OCI-LY3 (cell line): ENCODE measurements at regions not wholly inside any gene's neighbourhood (a gene's known extent, or its start where the extent isn't known, plus 50 kb on each side); places are given as distances from the start of the nearest gene placed in this dataset.

ENCODE experiments used
- H2AFZ ChIP-seq: fragments of 200-600, 300-600 bp; shearing (Covaris generic); 2 replicates; pipeline ENCODE4 v1.6.0; 2014; ENCODE audit warnings: antibody characterized with exemption, low read depth, low read length
- H3K27ac ChIP-seq: fragments of 200-600, 300-600 bp; sonication (generic); 2 replicates; pipeline ENCODE4 v1.5.1; 2014; ENCODE audit warnings: mild to moderate bottlenecking, low read length, moderate library complexity, mixed read lengths
- H3K27me3 ChIP-seq: fragments of 200-600, 300-600 bp; sonication (generic); 2 replicates; pipeline ENCODE4 v1.6.1; 2014; ENCODE audit warnings: low read depth, low read length, mixed read lengths
- H3K36me3 ChIP-seq: fragments of 200-600, 300-600 bp; sonication (generic); replicated peaks from 2 replicates; pipeline ENCODE3; 2014; ENCODE audit warnings: low read depth, low read length, mixed read lengths
- H3K4me1 ChIP-seq: fragments of 300-600, 200-600 bp; sonication (generic); 2 replicates; pipeline ENCODE4 v1.6.1; 2014; ENCODE audit warnings: low read length, mixed read lengths
- H3K4me2 ChIP-seq: fragments of 200-600, 300-600 bp; sonication (generic); 2 replicates; pipeline ENCODE4 v1.6.1; 2014; ENCODE audit warnings: low read length, mixed read lengths
- H3K4me3 ChIP-seq: fragments of 300-600, 200-600 bp; sonication (generic); 2 replicates; pipeline ENCODE4 v1.5.1; 2014; ENCODE audit warnings: antibody characterized with exemption, mild to moderate bottlenecking, low read length, moderate library complexity
- H3K79me2 ChIP-seq: fragments of 300-600, 200-600 bp; shearing (Covaris generic); 2 replicates; pipeline ENCODE4 v1.6.1; 2014; ENCODE audit warnings: mild to moderate bottlenecking, low read length, mixed read lengths
- H3K9ac ChIP-seq: fragments of 300-600, 200-600 bp; shearing (Covaris generic); 2 replicates; pipeline ENCODE4 v1.6.0; 2014; ENCODE audit warnings: mild to moderate bottlenecking, low read length, moderate library complexity
- H3K9me3 ChIP-seq: fragments of 200-600, 300-600 bp; shearing (Covaris generic); 2 replicates; pipeline ENCODE4 v1.6.1; 2014; ENCODE audit warnings: low read length, mixed read lengths; ENCODE audit not compliant: insufficient read depth
- H4K20me1 ChIP-seq: fragments of 200-600, 300-600 bp; sonication (generic); 2 replicates; pipeline ENCODE4 v1.6.1; 2016; ENCODE audit warnings: low read length, mixed read lengths; ENCODE audit not compliant: insufficient read depth
- EZH2phosphoT487 ChIP-seq: fragments of 200-600 bp; shearing (Covaris generic); IDR thresholded peaks from 2 replicates; pipeline ENCODE4 v1.6.1; 2018; ENCODE audit warnings: antibody characterized with exemption, mixed run types, low read depth
- TF ChIP-seq, protein P1 (sequence below): fragments of 200-600, 300-600 bp; sonication (generic); IDR thresholded peaks from 2 replicates; pipeline ENCODE4 v1.5.1; 2014; ENCODE audit warnings: antibody characterized with exemption, low read length, low read depth

GRCh38 chr5:108557686-108558085, 175.8 kb upstream of the FBXL17 start:
- no peak for TF ChIP-seq EZH2phosphoT487
- TF ChIP-seq, protein P1, sequence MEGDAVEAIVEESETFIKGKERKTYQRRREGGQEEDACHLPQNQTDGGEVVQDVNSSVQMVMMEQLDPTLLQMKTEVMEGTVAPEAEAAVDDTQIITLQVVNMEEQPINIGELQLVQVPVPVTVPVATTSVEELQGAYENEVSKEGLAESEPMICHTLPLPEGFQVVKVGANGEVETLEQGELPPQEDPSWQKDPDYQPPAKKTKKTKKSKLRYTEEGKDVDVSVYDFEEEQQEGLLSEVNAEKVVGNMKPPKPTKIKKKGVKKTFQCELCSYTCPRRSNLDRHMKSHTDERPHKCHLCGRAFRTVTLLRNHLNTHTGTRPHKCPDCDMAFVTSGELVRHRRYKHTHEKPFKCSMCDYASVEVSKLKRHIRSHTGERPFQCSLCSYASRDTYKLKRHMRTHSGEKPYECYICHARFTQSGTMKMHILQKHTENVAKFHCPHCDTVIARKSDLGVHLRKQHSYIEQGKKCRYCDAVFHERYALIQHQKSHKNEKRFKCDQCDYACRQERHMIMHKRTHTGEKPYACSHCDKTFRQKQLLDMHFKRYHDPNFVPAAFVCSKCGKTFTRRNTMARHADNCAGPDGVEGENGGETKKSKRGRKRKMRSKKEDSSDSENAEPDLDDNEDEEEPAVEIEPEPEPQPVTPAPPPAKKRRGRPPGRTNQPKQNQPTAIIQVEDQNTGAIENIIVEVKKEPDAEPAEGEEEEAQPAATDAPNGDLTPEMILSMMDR = no peak
- H4K20me1 ChIP-seq = no peaks in the 10 kb centered on the region
- H2AFZ ChIP-seq = no peak overlapping the region
- no peaks in the 10 kb centered on the region for H3K27me3 ChIP-seq
- no peak overlapping the region for H3K9ac ChIP-seq
- no peaks in the 10 kb centered on the region for H3K79me2 ChIP-seq
- H3K4me3 ChIP-seq = no peak overlapping the region
- no peak overlapping the region for H3K27ac ChIP-seq
- no peaks in the 10 kb centered on the region for H3K4me1 ChIP-seq
- no peaks in the 10 kb centered on the region for H3K36me3 ChIP-seq
- no peak overlapping the region for H3K4me2 ChIP-seq
- no peaks in the 10 kb centered on the region for H3K9me3 ChIP-seq

DNA sequence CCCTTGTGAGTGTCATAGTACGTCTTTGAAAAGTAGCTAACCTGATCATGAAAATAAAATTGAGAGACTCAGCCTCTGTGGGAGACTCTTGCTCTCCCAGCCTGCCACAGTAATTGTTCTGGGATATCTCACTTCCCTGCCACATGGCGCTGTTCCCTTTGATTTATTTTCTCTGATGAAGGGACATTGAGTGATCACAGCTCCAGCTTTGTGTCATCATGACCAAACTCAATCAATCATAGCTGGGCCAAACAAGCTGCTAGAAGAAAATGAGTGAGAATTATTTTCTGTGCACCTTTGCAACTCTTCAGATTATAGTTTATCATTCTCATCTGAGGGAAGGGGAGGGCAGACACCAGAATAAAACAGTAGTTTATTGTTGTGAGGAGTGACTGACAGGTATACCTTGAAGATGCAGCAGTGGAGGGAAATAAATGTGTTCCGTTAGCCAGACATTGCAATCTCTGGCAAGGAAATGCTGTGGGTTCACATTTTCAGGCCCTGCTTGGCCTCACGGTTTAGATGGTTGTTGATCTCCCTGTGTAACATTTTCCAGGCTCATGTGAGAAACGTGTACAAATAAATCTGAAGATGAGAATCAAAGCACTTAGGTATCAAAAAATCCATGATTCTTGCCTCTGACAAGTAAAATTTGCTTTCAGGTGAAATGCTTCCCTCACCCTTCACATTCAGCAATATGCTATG, 174.7 kb upstream of the FBXL17 start:
- H4K20me1 ChIP-seq = no peaks in the 10 kb centered on the region
- no peak overlapping the region for H3K4me2 ChIP-seq
- no peaks in the 10 kb centered on the region for H3K36me3 ChIP-seq
- no peaks in the 10 kb centered on the region for H3K9me3 ChIP-seq
- no peak overlapping the region for H3K27ac ChIP-seq
- no peak overlapping the region for H3K4me3 ChIP-seq
- H3K27me3 ChIP-seq = no peaks in the 10 kb centered on the region
- no peaks in the 10 kb centered on the region for H3K79me2 ChIP-seq
- H3K4me1 ChIP-seq = no peaks in the 10 kb centered on the region
- H3K9ac ChIP-seq = no peak overlapping the region
- TF ChIP-seq, protein P1 = no peak
- TF ChIP-seq EZH2phosphoT487 = no peak
- no peak overlapping the region for H2AFZ ChIP-seq

- TF ChIP-seq, protein P1 = no peak
- Histone ChIP-seq H3K27ac (no peak overlapping the region), H4K20me1 (no peaks in the 10 kb centered on the region), H3K4me3 (no peak overlapping the region), H2AFZ (no peak overlapping the region), H3K36me3 (no peaks in the 10 kb centered on the region), H3K4me2 (no peak overlapping the region), H3K9ac (no peak overlapping the region), H3K4me1 (no peaks in the 10 kb centered on the region), H3K9me3 (no peaks in the 10 kb centered on the region), H3K27me3 (no peaks in the 10 kb centered on the region), H3K79me2 (no peaks in the 10 kb centered on the region)
Measured at GRCh38 chr5:108548684-108549596, 167.0 kb upstream of the FBXL17 start.

- H3K27me3 ChIP-seq = no peaks in the 10 kb centered on the region
- peaks cover 16% of the 10 kb centered on the region for H3K4me1 ChIP-seq
- H3K27ac ChIP-seq = no peak overlapping the region
- no peak overlapping the region for H3K4me2 ChIP-seq
- no peaks in the 10 kb centered on the region for H3K36me3 ChIP-seq
- no peaks in the 10 kb centered on the region for H3K79me2 ChIP-seq
- H3K9ac ChIP-seq = no peak overlapping the region
- H3K4me3 ChIP-seq = no peak overlapping the region
- H3K9me3 ChIP-seq = no peaks in the 10 kb centered on the region
- no peaks in the 10 kb centered on the region for H4K20me1 ChIP-seq
- TF ChIP-seq EZH2phosphoT487 = no peak
- H2AFZ ChIP-seq = no peak overlapping the region
Measured at GRCh38 chr5:108546939-108547338, 165.0 kb upstream of the FBXL17 start.
